ENCODE measurements at regions not wholly inside any gene's neighbourhood (a gene's known extent, or its start where the extent isn't known, plus 50 kb on each side); places are given as distances from the start of the nearest gene placed in this dataset.

DNA sequence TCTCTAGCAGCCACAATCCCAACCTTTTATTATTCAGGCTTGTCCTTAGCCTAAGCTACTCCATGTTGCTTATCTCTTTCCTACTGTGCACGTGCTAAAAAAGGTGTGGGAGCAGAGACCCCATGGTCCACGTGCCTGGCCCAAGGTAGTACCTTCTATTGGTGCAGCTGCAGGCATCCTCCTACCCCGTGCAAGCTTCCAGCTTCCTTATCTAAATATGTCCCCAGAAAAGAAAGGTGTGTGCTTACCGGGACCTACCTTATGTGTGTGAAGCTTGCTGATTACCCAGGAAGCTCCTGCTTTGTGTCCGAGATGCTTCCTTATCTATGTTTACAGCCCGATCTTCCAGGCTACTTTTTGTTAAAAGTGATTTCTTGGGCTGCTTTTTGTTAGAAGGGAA lies 2382.4 kb downstream of the PCDH9 start:
- no peak for DNase-seq

DNA sequence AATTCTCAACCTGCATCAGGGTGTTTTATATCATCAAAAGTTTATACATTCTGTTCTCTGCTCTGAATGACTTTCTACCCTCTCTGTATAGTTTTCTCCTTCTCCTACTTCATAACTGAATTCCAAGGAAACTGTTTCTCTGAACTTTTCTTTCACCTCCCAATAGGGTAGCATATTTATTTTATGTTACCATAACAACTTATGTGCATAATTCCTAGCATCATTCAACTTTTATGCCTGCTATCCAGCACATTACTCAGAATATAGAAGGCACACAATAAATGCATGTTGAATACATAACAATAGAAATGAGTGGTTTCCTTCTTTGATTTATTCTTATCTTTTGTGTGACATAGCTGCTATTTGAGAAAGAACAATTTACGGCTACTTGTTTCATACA lies 2385.0 kb downstream of the PCDH9 start:
- DNase-seq = no peak

DNA sequence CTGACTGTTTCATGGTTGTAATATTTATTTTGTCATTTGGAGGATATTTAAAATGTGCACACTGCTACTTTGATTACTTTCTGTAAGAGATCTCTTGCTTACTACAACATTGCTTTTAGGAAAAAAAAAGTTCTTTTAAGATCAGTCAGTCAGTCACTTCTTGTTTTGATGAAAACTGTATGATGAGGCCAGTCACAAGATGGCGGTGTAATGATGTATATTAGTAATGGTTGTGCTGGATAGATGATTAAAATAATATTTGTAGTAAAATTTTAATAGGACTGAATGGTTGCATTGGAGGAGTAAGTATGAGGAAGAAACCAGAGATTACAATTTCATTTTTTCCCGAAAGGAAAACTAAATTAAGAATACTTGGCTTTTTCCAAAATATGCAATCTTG lies 2411.1 kb downstream of the PCDH9 start:
- no peak for DNase-seq

DNA sequence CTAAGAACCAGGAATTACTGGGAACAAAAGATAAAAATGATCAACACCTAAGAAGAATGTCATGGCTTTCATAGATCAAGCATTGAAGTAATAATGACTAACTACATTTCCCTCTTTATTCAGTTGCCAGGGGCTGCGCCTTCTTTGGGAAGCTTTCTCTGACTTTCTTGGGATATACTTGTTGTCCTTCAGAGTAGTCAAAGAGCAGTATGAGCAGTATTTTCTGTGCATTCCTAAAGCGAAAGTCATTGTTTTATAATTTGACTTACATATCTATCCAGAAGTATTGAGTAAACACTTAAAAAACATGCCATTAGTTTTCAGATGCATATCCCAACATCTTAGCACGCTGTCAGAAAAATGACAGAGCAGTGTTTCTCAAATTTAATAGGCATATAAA lies 2412.4 kb downstream of the PCDH9 start:
- DNase-seq = no peak

DNA sequence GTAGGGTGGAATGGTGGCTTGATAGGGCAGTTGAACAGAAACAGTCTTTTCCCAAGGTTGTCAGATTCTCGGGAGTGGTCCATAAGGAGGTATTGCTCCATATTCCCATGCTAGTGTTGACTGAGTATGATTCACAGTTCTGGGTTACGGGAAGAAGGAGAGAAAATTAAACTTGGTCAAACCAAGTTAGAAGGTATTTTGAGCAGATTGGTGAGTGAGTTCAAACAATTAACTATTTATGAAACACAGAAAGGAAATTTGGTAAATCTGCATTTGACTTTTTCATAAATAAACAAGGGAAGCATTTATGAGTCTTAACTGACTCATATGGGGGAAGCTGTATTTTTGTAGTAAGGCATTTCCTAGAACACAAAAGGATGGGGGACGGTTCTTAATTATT lies 2419.4 kb downstream of the PCDH9 start:
- DNase-seq = no peak

DNA sequence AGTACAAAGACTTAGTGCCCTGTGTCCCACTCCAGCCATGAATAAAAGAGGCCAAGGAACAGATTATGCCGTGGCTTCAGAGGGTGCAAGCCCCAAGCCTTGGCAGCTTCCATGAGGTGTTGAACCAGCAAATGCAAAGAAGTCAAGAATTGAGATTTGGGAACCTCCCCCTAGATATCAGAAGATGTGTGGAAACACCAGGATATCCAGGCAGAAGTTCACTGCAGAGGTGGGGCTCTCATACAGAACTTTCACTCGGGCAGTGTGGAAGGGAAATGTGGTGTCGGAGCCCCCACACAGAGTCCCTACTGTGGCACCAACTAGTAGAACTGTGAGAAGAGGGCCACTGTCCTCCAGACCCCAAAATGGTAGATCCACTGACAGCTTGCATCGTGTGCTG lies 2421.4 kb downstream of the PCDH9 start:
- no peak for DNase-seq

DNA sequence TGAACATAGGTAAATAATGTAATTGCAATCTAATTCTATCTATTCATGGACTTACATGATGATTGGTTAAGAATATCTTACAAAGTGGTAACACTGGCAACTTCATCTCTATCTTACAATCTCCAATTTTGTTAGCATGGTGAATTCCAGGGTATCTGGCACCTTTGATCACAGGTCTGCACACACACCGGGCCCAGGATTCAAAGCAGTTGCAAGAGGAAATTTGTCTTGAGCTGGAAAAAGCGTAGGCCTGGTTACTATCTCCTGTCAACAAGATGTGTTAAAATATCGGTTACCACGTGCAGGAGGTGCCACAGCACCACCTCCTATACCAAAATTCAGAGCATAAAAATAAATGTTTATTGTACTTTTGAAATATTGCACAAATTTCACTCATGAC lies 2428.4 kb downstream of the PCDH9 start:
- no peak for DNase-seq

DNA sequence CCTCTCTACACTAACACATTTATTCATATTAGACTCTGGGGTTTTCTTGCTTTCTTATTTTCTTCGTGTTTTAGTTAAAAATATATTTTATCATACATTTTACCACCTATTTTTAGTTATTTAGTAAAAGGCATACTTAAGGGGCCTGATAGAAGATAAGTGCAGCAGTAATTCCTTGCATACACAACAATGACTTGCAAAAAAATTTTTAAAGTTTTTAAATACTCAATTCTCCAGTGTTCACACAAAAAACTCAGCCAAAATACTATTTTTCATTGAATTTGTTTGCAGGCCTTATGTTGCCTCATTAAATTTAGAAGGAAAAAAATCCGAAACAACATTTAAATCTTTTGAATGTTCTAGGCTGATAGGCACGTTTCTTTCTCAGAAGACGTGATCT lies 2431.7 kb downstream of the PCDH9 start:
- DNase-seq = no peak

DNA sequence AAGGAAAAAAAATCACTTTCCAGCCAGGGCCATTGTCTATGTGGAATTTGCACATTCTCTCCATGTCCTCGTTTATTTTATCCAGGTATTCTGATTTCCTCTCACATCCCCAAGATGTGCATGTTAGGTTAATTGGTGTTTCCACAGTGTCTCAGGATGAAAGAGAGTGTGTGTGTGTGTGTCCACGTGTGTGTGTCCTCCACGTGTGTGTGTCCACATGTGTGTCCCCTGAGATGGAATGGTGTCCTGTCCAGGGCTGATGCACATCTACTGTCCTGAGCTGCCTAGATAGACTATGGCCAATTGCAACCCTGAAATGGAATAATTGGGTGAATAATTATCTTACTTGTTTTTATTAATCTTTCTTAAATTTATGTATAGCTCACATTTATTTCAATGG lies 2436.5 kb downstream of the PCDH9 start:
- DNase-seq = no peak

DNA sequence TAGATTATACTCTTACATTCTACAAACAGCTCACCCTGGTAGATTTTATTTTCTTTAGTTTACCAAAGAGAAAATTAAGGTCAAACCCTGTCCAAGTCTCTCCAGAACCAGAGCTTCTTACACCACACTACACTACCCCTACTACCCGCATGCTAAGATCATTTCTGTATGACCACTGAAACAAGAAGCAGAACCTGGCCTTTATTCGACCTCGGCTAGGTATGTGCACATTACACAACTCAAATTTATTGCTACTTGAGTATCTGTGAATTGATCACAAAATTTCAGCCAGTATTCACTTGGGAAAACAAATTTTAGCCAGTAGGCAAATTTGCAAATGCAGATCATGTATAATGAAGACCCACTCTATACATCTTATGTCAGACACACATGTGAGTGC lies 2437.0 kb downstream of the PCDH9 start:
- DNase-seq = no peak

DNA sequence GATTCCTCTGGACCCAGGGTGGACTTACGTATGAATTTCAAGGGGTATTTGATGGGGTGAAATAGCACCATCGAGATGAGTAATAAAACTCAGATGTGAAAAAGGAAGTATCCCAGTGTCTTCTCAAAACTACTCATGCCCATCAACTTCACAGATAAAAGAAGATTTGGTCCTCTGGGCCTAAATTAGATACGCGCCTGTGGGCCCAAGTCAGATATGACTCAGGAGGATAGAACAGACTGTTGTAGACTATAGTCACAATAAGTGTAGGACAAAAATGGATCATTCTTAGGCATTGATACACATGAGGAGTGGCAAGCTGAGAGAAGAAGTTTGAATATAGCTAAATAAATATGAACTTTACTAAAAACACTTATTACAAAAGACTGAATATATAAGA lies 2438.8 kb downstream of the PCDH9 start:
- no peak for DNase-seq

DNA sequence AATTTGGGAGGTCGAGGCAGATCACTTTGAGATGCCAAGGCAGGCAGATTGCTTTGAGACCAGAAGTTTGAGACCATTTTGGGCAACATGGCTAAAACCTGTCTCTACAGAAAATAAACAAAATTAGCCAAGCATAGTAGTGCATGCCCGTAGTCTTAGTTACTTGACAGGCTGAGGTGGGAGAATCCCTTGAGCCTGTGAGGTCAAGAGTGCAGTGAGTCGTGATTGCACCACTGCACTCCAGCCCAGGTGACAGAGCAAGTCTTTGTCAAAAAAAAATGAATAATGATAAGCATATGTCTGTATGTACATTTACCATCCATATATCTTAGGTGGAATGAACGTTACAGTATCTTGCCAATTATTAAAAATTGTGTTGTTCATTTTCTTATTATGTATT lies 2447.7 kb downstream of the PCDH9 start:
- DNase-seq = no peak

DNA sequence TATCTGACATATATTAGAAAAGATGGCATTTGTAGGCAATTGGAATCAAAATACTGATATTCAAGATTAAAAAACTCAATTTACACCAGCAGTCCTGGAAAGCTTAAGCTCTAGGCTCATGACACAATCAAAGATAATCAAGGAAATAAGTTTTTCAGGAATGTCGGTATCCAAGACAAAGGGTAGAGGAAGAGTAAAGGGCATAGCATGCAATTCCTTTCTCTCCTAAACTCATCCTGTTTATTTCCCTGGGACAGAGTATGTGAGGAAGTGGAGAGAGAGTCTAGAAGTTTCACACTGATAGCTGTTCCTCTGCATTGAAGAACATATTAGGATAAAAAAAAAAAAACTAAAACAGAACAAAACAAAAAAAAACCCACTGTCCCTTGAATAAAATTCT lies 2452.1 kb downstream of the PCDH9 start:
- DNase-seq = no peak

DNA sequence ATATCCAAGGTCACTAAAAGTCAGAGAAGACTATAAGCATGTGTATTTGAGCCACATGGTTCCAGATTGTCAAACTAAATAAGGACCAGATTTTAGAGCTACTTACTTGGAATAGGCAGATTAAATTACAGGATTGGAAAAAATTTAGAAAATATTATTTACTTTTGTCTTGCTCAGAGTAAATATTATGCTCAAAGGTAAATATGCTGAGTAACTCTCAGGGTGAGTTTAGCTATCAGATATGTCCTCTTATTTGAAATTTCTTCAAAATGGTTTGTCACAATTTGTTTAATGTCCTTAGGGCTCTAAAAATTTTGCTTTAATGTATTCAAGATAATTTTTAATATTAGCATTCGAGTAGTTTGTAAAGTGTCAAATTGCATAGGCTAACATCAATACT lies 2455.2 kb downstream of the PCDH9 start:
- DNase-seq = no peak

DNA sequence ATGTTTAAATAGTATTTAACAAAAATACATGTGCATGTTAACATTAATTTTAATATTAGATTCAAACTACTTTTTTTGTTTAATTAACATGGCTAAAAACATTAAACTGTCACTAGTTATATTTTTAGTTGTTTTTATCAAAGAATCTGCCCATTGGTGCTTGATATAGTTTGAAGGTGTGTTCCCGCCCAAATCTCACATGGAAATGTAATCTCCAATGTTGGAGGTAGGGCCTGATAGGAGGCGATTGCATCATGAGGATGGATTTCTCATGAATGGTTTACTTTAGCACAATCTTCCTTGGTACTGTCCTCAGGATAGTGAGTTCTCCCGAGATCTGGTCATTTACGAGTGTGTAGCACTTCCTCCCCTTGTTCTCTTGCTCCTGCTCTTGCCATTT lies 2459.4 kb downstream of the PCDH9 start:
- no peak for DNase-seq

DNA sequence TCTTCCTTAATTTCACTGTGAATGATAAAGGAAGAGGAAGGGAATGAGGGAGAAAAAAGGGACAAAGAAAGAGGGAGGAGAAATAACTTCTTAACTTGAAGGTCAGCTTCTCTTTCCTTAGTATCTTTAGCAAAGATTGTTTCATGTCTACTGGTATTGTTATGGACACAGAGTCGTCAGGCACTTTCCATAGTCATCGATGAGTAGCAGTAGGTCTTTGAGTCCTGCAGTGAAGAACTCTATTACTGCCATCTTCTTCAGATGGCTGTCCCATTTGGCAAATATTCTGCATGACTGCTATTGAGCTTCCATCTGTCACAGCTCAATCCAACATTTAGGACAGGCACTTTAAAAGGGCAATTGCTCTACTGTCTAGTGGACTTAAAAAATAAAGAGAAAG lies 2463.1 kb downstream of the PCDH9 start:
- no peak for DNase-seq

DNA sequence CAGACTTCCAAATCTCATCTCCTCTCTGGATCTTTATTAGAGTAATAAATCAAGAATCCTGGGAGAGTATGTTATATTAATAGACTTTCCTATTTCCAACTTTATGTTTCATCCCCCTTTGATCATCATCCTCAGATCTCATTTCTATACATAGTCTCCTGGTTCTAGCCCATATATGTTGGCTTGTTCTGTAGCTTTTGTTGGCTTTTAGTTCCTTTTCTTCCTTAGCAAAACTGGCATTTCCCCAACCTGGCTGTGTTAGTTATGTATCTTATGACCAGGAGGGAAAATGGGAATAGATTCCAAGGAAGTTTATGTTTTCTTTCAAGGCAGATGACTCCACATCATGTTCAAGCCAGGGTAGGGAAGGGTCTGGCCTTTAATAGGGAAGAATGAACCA lies 2464.5 kb downstream of the PCDH9 start:
- no peak for DNase-seq

DNA sequence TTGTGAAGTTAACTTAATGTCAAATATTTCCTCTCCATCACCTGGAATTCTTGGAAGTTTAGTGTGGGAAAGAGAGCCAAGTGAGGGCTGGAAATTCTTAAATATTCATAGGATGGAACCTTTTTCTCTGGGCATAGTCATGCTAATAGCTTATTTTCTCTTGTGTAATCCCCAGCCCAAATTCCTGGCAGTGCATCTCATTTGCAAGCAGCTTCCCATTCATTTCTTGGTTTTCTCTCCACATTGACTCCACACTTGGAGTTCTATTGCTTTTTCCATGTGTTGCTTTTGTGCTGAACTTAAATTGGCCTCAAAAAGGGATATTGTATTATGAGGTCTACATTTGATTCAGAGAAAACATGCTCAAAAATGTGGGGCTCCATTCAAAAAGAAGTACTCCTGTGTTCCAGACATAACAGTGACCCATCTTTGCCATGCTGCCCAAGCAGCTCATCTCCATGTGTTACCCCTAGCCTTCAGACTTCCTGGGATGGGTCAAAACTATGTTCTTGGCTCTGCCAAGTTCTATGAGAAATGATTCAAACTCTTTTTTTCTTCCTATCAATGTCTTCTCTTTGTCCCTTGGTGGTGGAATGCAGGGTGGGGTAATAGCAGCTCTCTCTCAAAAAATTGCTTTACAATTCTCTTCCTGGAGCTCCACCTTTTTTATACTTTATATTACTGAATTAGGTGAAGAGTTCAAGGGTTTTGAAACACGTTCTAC lies 2471.5 kb downstream of the PCDH9 start:
- DNase-seq = no peak

DNA sequence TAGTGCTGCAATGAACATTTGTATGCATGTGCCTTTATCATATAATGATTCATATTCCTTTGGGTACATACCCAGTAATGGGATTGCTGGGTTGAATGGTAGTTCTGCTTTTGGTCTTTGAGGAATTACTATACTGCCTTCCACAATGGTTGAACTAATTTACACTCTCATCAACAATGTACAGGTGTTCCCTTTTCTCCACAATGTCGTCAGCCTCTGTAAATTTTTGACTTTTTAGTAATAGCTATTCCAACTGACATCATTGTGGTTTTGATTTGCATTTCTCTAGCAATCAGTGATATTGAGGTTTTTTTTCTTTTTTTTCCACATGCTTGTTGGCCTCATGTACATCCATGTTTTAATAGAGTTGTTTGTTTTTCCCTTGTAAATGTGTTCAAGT lies 2473.5 kb downstream of the PCDH9 start:
- DNase-seq = no peak

DNA sequence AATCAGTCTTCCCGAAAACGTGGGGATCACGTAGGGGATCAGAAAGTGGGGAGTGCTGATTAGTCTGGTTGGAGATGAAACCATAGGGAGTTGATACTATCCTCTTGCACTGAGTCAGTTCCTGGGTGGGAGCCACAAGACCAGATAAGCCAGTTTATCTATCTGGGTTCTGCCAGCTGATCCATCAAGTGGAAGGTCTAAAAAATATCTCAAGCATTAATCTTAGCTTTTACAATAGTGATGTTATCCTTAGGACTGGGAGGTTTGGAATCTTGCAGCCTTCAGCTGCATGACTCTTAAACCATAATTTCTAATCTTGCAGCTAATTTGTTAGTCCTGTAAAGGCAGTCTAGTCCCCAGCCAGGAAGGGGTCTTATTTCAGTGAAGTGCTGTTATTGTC lies 2474.2 kb downstream of the PCDH9 start:
- DNase-seq = no peak

DNA sequence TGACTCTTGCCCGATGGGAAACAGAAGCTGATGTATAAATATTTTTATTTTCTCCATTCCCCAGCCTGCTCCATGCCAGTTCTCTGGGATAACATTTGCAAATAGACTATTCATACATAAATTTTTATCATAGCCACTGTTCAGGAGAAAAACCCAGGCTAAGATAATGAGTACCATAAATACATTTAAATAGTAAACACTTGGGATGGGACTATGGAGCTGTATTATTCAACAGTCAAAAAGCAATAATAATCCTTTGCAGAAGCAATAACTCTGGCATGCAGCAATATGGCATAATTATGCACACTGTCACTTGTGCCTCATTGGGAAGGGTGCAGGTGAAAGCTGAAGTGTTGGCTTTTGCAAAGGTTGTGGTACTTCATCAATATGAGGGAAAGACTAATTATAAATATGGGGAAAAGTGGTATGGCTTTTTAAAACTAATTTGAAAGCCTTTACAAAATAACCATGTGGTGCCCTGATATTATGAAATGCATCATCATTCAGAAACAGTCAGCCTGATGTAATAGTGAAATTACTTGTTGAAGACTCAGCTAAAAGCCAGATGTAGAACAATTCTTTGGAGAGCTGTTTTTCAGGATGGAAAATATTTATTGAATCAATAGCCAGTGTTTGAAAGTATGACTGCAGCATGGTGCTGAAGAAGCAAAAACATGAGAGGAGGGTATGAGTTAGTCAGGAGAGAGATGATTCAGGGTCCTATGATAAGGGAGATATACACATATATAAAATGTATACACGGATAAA lies 2476.7 kb downstream of the PCDH9 start:
- DNase-seq = no peak

DNA sequence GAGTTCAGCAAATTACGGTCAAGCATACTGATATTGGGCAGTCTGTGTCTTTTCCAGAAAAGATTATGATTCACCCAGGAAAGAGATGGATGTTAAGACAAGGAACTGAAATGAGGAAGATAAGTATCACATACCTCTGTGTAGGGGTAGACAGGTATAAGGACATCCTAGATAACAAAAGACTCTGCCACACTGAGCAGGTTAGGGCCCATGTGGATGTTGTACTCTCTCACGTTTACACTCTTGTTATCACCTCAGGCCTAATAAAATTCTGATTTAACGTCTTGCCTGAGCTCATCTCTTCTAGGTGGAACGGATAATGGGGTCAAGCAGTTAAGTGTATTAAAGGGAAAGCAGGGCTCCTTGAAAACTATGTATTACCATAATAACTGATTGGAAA lies 2480.8 kb downstream of the PCDH9 start:
- DNase-seq = no peak

DNA sequence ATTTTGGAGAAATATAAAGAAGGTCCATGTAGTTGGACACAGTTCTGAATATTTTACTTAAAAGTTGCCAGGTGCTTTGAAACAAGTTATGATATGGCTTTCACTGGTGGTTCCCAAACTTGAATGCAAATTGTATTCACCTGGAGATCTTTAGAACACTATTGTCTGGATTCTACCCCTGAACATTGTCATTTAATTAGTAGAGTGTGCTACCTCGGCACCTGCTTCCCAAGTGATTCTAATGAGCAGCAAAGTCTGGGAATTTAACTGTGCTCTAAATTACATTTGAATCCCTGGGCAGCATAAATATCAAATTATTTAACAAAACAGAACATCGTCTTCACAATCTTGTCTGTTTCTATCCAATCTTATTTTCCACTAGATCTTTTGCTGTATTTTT lies 2483.3 kb downstream of the PCDH9 start:
- no peak for DNase-seq

DNA sequence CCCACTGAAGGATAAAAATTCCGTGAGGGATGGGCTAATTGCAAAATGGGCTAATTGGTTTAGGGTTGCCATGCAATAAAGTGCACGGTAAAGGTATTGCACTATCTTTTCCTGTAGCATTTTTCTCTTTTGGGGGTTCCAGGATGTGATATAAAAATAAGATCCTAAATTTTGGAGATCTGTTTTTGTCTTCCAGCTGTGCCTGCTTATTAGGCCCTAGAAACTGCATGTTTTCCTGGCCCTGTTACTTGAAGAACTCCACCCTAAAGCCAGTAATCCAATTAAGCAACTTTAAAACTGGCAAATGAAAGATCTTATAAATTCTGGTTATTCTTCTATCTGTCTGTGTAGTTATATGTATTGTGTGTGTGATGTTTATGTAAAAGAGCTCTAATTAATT lies 2489.6 kb downstream of the PCDH9 start:
- no peak for DNase-seq

DNA sequence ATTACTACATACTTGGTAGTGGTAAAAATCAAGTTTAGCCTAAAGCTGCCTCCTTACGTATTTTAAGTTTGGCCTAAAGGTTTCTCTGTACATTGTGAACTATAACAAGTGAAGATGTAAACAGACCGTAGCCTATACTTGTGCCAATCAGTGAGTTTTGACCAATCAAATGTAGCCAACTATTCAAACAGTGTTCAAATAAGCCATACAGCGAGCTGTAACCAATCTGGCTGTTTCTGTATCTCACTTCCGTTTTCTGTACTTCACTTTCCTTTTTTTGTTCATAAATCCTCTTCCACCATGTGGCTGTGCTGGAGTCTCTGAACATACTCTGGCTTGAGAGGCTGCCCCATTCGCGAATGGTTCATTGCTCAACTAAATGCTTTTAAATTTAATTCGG lies 2504.6 kb downstream of the PCDH9 start:
- DNase-seq = no peak

Data from NCI-H2107 (cell line).